HG02973 (cell line): ENCODE measurements at regions not wholly inside any gene's neighbourhood (a gene's known extent, or its start where the extent isn't known, plus 50 kb on each side); places are given as distances from the start of the nearest gene placed in this dataset.
"Not testable (repeated sequence)": the region's sequence is repeated elsewhere in the genome, so short reads cannot be mapped to it uniquely, and the experiment has no call there.

ENCODE experiments used
- ATAC-seq: cut with Tn5 transposase; IDR thresholded peaks from one replicate; pipeline ENCODE4 v1.9.1; 2021; ENCODE audit warnings: moderate library complexity; ENCODE audit not compliant: unreplicated experiment

GRCh38 chr10:87416892-87417291 is 59.3 kb downstream of the NUTM2D start:
- not testable (repeated sequence) for ATAC-seq

GRCh38 chr10:87422641-87423040 is 65.1 kb downstream of the NUTM2D start:
- not testable (repeated sequence) for ATAC-seq

- ATAC-seq, result not testable (repeated sequence)
Observed at GRCh38 chr10:87424697-87425373, 67.3 kb downstream of the NUTM2D start.

GRCh38 chr10:87433836-87434235 is 70.9 kb upstream of the MINPP1 start:
- not testable (repeated sequence) for ATAC-seq

GRCh38 chr10:87435295-87435826 is 69.3 kb upstream of the MINPP1 start:
- ATAC-seq, result not testable (repeated sequence)

GRCh38 chr10:87436104-87436503 is 68.6 kb upstream of the MINPP1 start:
- peak; percentile 85 for ATAC-seq

- ATAC-seq, result not testable (repeated sequence)
Observed at GRCh38 chr10:87437450-87437849, 67.2 kb upstream of the MINPP1 start.
